CD4-positive, alpha-beta T cell treated with Interleukin-21 for 1 hour (primary cell): ENCODE measurements at regions not wholly inside any gene's neighbourhood (a gene's known extent, or its start where the extent isn't known, plus 50 kb on each side); places are given as distances from the start of the nearest gene placed in this dataset.
"Not testable (repeated sequence)": the region's sequence is repeated elsewhere in the genome, so short reads cannot be mapped to it uniquely, and the experiment has no call there.

Source experiments
- DNase-seq: peaks from one replicate; pipeline ENCODE4 v3.0.0-alpha.2; 2020

GRCh38 chr7:45410893-45411292, 163.3 kb upstream of the ADCY1 start:
- DNase-seq: no peak

- no peak for DNase-seq
Measured at GRCh38 chr7:45413419-45413818, 160.7 kb upstream of the ADCY1 start.

- DNase-seq: no peak
Measured at GRCh38 chr7:45414226-45414625, 159.9 kb upstream of the ADCY1 start.

- DNase-seq: no peak
Measured at GRCh38 chr7:45415265-45415664, 158.9 kb upstream of the ADCY1 start.

- no peak for DNase-seq
Measured at GRCh38 chr7:45416846-45417245, 157.3 kb upstream of the ADCY1 start.

GRCh38 chr7:45417268-45417667, 156.9 kb upstream of the ADCY1 start:
- DNase-seq: no peak

- DNase-seq: no peak
Measured at GRCh38 chr7:45417735-45418134, 156.4 kb upstream of the ADCY1 start.

GRCh38 chr7:45420843-45421495, 153.2 kb upstream of the ADCY1 start:
- no peak for DNase-seq

- no peak for DNase-seq
Measured at GRCh38 chr7:45421806-45422205, 152.4 kb upstream of the ADCY1 start.

GRCh38 chr7:45430397-45430796, 143.8 kb upstream of the ADCY1 start:
- no peak for DNase-seq

- no peak for DNase-seq
Measured at GRCh38 chr7:45434167-45434784, 139.9 kb upstream of the ADCY1 start.

GRCh38 chr7:45435131-45435530, 139.0 kb upstream of the ADCY1 start:
- DNase-seq: no peak

- no peak for DNase-seq
Measured at GRCh38 chr7:45435846-45436245, 138.3 kb upstream of the ADCY1 start.

GRCh38 chr7:45440776-45441175, 133.4 kb upstream of the ADCY1 start:
- not testable (repeated sequence) for DNase-seq

GRCh38 chr7:45443263-45443662, 130.9 kb upstream of the ADCY1 start:
- DNase-seq: no peak

GRCh38 chr7:45446195-45446944, 127.8 kb upstream of the ADCY1 start:
- no peak for DNase-seq

GRCh38 chr7:45447296-45447695, 126.9 kb upstream of the ADCY1 start:
- no peak for DNase-seq

GRCh38 chr7:45450571-45451204, 123.5 kb upstream of the ADCY1 start:
- DNase-seq: no peak

- no peak for DNase-seq
Measured at GRCh38 chr7:45451342-45452035, 122.7 kb upstream of the ADCY1 start.

- no peak for DNase-seq
Measured at GRCh38 chr7:45454771-45455170, 119.4 kb upstream of the ADCY1 start.

- no peak for DNase-seq
Measured at GRCh38 chr7:45455662-45456061, 118.5 kb upstream of the ADCY1 start.

GRCh38 chr7:45456105-45456504, 118.1 kb upstream of the ADCY1 start:
- DNase-seq: no peak
